Mesenchymal stem cell (in vitro differentiated cells and primary cell): ENCODE measurements at regions not wholly inside any gene's neighbourhood (a gene's known extent, or its start where the extent isn't known, plus 50 kb on each side); places are given as distances from the start of the nearest gene placed in this dataset.

Experiments used
- DNase-seq: peaks from one replicate; pipeline ENCODE4 v3.0.0-alpha.2; 2013
- H2AFZ ChIP-seq: one replicate; pipeline ENCODE4 v1.6.1; 2013; ENCODE audit warnings: low read depth, mild to moderate bottlenecking, control low read depth, inconsistent platforms, low read length, moderate library complexity
- H2AK5ac ChIP-seq: 2 replicates; pipeline ENCODE4 v1.6.1; 2013; ENCODE audit warnings: low read length, moderate library complexity, mild to moderate bottlenecking, inconsistent platforms; ENCODE audit not compliant: severe bottlenecking
- H2BK120ac ChIP-seq: one replicate; pipeline ENCODE4 v1.6.1; 2013; ENCODE audit warnings: low read depth, mild to moderate bottlenecking, inconsistent platforms, low read length, moderate library complexity
- H2BK12ac ChIP-seq, 2 experiments: one replicate each; pipeline ENCODE4 v1.6.1; 2013; ENCODE audit warnings: inconsistent platforms in 2 of 2, low read length in 2 of 2, mild to moderate bottlenecking in 2 of 2, moderate library complexity in 2 of 2, control low read depth in 1 of 2
- H2BK15ac ChIP-seq: one replicate; pipeline ENCODE4 v1.6.1; 2013; ENCODE audit warnings: mild to moderate bottlenecking, low read depth, inconsistent platforms; ENCODE audit not compliant: poor library complexity, severe bottlenecking
- H2BK5ac ChIP-seq: 2 replicates; pipeline ENCODE4 v1.6.1; 2013; ENCODE audit warnings: low read depth, mild to moderate bottlenecking, low read length, control low read depth, inconsistent platforms; ENCODE audit not compliant: poor library complexity, severe bottlenecking
- H3K14ac ChIP-seq, 2 experiments: one replicate each; pipeline ENCODE4 v1.6.1; 2013; ENCODE audit warnings: inconsistent platforms in 2 of 2, low read length in 2 of 2, control low read depth in 1 of 2, mild to moderate bottlenecking in 1 of 2, moderate library complexity in 1 of 2
- H3K18ac ChIP-seq, 2 experiments: one replicate each; pipeline ENCODE4 v1.6.1; 2013; ENCODE audit warnings: inconsistent platforms in 2 of 2, low read length in 2 of 2, control low read depth in 1 of 2, low read depth in 1 of 2, mild to moderate bottlenecking in 1 of 2
- H3K23ac ChIP-seq, 2 experiments: one replicate each; pipeline ENCODE4 v1.6.1; 2013; ENCODE audit warnings: inconsistent platforms in 2 of 2, low read length in 2 of 2, mild to moderate bottlenecking in 2 of 2, moderate library complexity in 2 of 2, control low read depth in 1 of 2
- H3K27ac ChIP-seq: 2 replicates; pipeline ENCODE4 v1.5.1; 2013; ENCODE audit warnings: mild to moderate bottlenecking, moderate library complexity, low read length, control low read depth, inconsistent platforms; ENCODE audit not compliant: poor library complexity, severe bottlenecking
- H3K27me3 ChIP-seq, 2 experiments: 2 replicates each; pipeline versions ENCODE4 v1.6.1 to v1.7.0; 2013; ENCODE audit warnings: low read length in 2 of 2, mild to moderate bottlenecking in 2 of 2, moderate library complexity in 2 of 2, control low read depth in 1 of 2, inconsistent platforms in 1 of 2; ENCODE audit not compliant: control insufficient read depth in 1 of 2, insufficient read depth in 1 of 2
- H3K36me3 ChIP-seq, 2 experiments: 2 replicates each; pipeline versions ENCODE4 v1.6.1 to v1.7.0; 2013; ENCODE audit warnings: low read length in 2 of 2, control low read depth in 1 of 2, inconsistent platforms in 1 of 2, low read depth in 1 of 2, mild to moderate bottlenecking in 1 of 2; ENCODE audit not compliant: insufficient read depth in 2 of 2, control insufficient read depth in 1 of 2
- H3K4ac ChIP-seq, 2 experiments: one replicate each; pipeline ENCODE4 v1.6.1; 2013; ENCODE audit warnings: inconsistent platforms in 2 of 2, low read length in 2 of 2, mild to moderate bottlenecking in 2 of 2, moderate library complexity in 2 of 2, control low read depth in 1 of 2, low read depth in 1 of 2
- H3K4me1 ChIP-seq: 2 replicates; pipeline ENCODE4 v1.6.1; 2013; ENCODE audit warnings: low read depth, low read length, control low read depth; ENCODE audit not compliant: control insufficient read depth, insufficient read depth
- H3K4me2 ChIP-seq: 2 replicates; pipeline ENCODE4 v1.6.1; 2013; ENCODE audit warnings: low read length, mild to moderate bottlenecking, inconsistent platforms; ENCODE audit not compliant: poor library complexity, severe bottlenecking
- H3K4me3 ChIP-seq, 2 experiments: 2 replicates each; pipeline versions ENCODE4 v1.5.1 to v1.7.0; 2013; ENCODE audit warnings: low read length in 2 of 2, mild to moderate bottlenecking in 2 of 2, control low read depth in 1 of 2, low read depth in 1 of 2; ENCODE audit not compliant: insufficient read depth in 1 of 2
- H3K79me1 ChIP-seq: replicated peaks from 2 replicates; pipeline ENCODE4 v1.6.1; 2013; ENCODE audit warnings: mild to moderate bottlenecking, control low read depth, low read length, inconsistent platforms; ENCODE audit not compliant: poor library complexity, severe bottlenecking
- H3K9ac ChIP-seq: 2 replicates; pipeline ENCODE4 v1.7.0; 2013; ENCODE audit warnings: mild to moderate bottlenecking, low read length, moderate library complexity
- H3K9me3 ChIP-seq: 2 replicates; pipeline ENCODE4 v1.7.0; 2013; ENCODE audit warnings: mild to moderate bottlenecking, low read length; ENCODE audit not compliant: control insufficient read depth
- H4K8ac ChIP-seq: one replicate; pipeline ENCODE4 v1.6.1; 2013; ENCODE audit warnings: inconsistent platforms, mild to moderate bottlenecking, low read length, moderate library complexity
- H4K91ac ChIP-seq: one replicate; pipeline ENCODE4 v1.6.1; 2013; ENCODE audit warnings: mild to moderate bottlenecking, low read length, inconsistent platforms
- WGBS: methylation state at CpG from one replicate; pipeline ENCODE4 v1.1.7; 2013; ENCODE audit warnings: mixed read lengths; 5-methylcytosine and 5-hydroxymethylcytosine counted together

DNA sequence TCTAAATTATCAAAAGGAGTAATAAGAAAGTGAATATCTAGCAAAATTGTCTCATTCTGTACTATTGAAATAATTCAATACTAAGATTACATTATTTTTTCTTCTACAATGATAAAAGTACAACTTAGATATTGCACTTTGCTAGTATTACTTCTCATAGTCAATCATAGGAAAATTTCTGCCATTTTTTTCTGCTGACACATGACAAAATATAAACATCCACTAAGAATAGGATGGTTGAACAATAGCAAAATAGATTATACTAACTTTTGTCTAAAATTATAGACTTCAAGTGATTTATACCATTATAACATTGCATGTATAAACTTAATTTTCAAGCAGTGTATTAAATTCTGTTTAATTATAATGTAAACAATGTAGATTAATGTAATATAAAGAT, 540.2 kb downstream of the PDHA2 start:
- H3K27ac ChIP-seq, result no peak overlapping the region
- no peak overlapping the region for H3K23ac ChIP-seq
- H2BK12ac ChIP-seq, result no peak overlapping the region
- no peaks in the 10 kb centered on the region for H3K9me3 ChIP-seq
- no peak overlapping the region for H3K18ac ChIP-seq
- H2BK5ac ChIP-seq, result no peak overlapping the region
- no peaks in the 10 kb centered on the region for H3K27me3 ChIP-seq
- H3K36me3 ChIP-seq, result no peaks in the 10 kb centered on the region
- no peak overlapping the region for H3K4ac ChIP-seq
- no peak overlapping the region for H2AK5ac ChIP-seq
- H4K91ac ChIP-seq, result no peak overlapping the region
- H4K8ac ChIP-seq, result no peak overlapping the region
- H3K9ac ChIP-seq, result no peak overlapping the region
- H3K4me1 ChIP-seq, result no peaks in the 10 kb centered on the region
- H3K4me2 ChIP-seq, result no peak overlapping the region
- DNase-seq, result no peak
- no peak overlapping the region for H3K4me3 ChIP-seq
- H2AFZ ChIP-seq, result no peak overlapping the region
- H2BK15ac ChIP-seq, result no peak overlapping the region
- no peak overlapping the region for H3K14ac ChIP-seq
- H2BK120ac ChIP-seq, result no peak overlapping the region
- no peaks in the 10 kb centered on the region for H3K79me1 ChIP-seq

DNA sequence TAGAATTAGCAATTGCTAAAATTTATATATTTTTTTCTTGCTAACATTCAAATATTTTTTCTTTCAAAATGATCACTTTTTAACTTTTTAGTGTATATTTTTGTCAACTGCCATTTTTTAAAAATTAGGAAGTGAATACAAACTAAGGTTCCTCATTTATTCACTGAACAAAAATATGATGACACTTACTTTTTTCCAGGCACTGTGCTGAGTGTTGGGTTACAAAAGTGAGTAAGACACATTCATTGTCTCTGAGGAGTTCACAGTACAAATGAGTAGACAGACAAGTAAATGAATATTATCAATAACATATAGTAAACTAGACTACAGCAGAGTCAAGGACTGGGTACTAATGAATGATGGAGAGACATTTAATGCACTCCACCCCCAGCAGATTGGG, 543.5 kb downstream of the PDHA2 start:
- no peak overlapping the region for H2AFZ ChIP-seq
- H4K91ac ChIP-seq, result no peak overlapping the region
- no peak overlapping the region for H2BK15ac ChIP-seq
- H3K4me2 ChIP-seq, result no peak overlapping the region
- no peak overlapping the region for H3K9ac ChIP-seq
- no peak overlapping the region for H3K14ac ChIP-seq
- no peak overlapping the region for H3K4me3 ChIP-seq
- H2AK5ac ChIP-seq, result no peak overlapping the region
- no peaks in the 10 kb centered on the region for H3K79me1 ChIP-seq
- no peak overlapping the region for H3K27ac ChIP-seq
- H3K27me3 ChIP-seq, result no peaks in the 10 kb centered on the region
- no peak overlapping the region for H3K4ac ChIP-seq
- DNase-seq, result no peak
- no peak overlapping the region for H2BK12ac ChIP-seq
- no peak overlapping the region for H2BK5ac ChIP-seq
- no peak overlapping the region for H4K8ac ChIP-seq
- no peaks in the 10 kb centered on the region for H3K36me3 ChIP-seq
- no peaks in the 10 kb centered on the region for H3K9me3 ChIP-seq
- no peak overlapping the region for H2BK120ac ChIP-seq
- H3K4me1 ChIP-seq, result no peaks in the 10 kb centered on the region
- no peak overlapping the region for H3K18ac ChIP-seq
- H3K23ac ChIP-seq, result no peak overlapping the region

DNA sequence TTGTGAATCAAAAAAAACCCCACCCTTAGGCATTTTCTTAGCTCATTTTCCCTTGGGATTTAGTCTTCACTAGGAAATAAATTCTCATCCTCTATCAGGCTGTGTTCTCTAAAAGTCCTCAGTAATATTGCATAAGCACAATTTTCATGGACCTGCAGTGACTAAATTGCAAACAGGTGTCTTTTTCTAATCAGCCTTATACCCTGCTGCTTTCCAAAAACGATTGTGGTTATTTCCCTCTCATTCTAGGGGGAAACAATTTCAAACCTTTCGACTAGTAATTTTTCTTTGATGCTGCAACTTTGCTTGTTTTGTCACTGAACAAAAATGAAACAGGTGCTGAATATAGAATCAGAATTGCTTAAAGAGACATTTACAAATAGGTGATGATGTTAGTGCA, 549.9 kb downstream of the PDHA2 start:
- WGBS, result 43% methylated on average over 1 of the region's 2 CpGs
- Histone ChIP-seq H3K27me3 (no peaks in the 10 kb centered on the region), H3K18ac (no peak overlapping the region), H3K4me1 (no peaks in the 10 kb centered on the region), H3K4me3 (no peak overlapping the region), H2AK5ac (no peak overlapping the region), H2BK12ac (no peak overlapping the region), H3K36me3 (no peaks in the 10 kb centered on the region), H4K8ac (no peak overlapping the region), H3K79me1 (no peaks in the 10 kb centered on the region), H2BK5ac (no peak overlapping the region), H2BK120ac (no peak overlapping the region), H3K9me3 (peaks cover 4% of the 10 kb centered on the region), H3K4me2 (no peak overlapping the region), H4K91ac (no peak overlapping the region), H3K14ac (no peak overlapping the region), H3K4ac (no peak overlapping the region), H3K23ac (no peak overlapping the region), H3K9ac (no peak overlapping the region), H2AFZ (no peak overlapping the region), H2BK15ac (no peak overlapping the region), H3K27ac (no peak overlapping the region)
- no peak for DNase-seq

- Histone ChIP-seq H3K36me3 (no peaks in the 10 kb centered on the region), H3K4me1 (no peaks in the 10 kb centered on the region), H3K4ac (no peak overlapping the region), H3K14ac (no peak overlapping the region), H3K23ac (no peak overlapping the region), H2BK12ac (no peak overlapping the region), H3K27ac (no peak overlapping the region), H3K79me1 (no peaks in the 10 kb centered on the region), H2AFZ (no peak overlapping the region), H3K4me3 (no peak overlapping the region), H4K8ac (no peak overlapping the region), H4K91ac (no peak overlapping the region), H3K4me2 (no peak overlapping the region), H3K27me3 (no peaks in the 10 kb centered on the region), H2BK15ac (no peak overlapping the region), H2BK120ac (no peak overlapping the region), H3K9me3 (peaks cover 4% of the 10 kb centered on the region), H3K18ac (no peak overlapping the region), H3K9ac (no peak overlapping the region), H2AK5ac (no peak overlapping the region), H2BK5ac (no peak overlapping the region)
- DNase-seq, result no peak
- 78% methylated on average over 2 of the region's 5 CpGs for WGBS
These were observed 550.5 kb downstream of the PDHA2 start for GRCh38 chr4:96390404-96390803.
